ENCODE measurements at regions not wholly inside any gene's neighbourhood (a gene's known extent, or its start where the extent isn't known, plus 50 kb on each side); places are given as distances from the start of the nearest gene placed in this dataset.

DNA sequence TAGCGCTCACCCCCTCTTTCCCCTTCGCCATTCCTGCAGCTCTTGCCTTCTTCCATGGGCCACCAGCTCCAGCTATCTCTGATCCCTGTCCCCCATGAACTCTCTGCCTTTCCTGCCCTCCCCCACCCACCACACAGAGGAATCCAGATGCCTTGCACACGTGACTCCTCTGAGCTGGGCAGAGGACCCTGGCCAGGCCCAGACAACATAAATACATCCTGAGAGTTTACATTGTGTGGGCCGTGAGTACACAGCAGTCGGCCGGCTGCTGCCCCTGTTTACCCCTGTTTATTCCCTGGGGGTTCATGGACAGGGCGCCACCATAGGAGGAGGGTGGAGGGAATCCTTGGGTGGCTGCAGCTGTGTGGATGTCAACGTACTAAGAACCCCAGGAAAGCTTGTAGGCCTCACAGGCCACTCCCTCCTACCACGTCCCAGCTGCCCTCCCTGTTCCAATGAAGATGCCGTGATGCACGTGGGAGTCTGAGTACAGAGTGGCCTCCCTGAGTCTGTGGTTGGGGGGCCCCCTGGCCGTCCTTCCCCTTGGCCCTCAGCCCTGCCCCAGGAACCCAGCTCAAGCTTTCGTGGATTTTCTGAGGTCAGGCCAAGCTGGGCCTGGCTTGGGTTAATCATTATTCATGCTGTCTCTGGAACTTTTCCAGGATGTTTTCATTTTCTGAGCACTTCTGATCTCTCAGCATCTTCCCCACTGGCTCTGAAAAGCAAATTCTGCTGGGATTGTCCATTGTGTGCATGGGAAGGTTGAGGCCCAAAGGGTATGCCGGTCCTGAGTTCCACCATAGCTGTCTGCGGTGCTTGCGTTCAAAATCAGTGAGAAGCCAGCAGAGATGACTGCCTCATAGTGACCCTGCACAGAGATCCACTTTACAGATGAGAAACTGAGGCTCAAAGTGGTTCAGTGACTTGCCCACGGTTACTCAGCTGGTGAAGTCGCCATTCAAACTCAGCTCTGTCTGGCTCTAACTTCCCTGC lies 136.3 kb downstream of the MRPL14 start (continued):
- TF ChIP-seq, protein P1, sequence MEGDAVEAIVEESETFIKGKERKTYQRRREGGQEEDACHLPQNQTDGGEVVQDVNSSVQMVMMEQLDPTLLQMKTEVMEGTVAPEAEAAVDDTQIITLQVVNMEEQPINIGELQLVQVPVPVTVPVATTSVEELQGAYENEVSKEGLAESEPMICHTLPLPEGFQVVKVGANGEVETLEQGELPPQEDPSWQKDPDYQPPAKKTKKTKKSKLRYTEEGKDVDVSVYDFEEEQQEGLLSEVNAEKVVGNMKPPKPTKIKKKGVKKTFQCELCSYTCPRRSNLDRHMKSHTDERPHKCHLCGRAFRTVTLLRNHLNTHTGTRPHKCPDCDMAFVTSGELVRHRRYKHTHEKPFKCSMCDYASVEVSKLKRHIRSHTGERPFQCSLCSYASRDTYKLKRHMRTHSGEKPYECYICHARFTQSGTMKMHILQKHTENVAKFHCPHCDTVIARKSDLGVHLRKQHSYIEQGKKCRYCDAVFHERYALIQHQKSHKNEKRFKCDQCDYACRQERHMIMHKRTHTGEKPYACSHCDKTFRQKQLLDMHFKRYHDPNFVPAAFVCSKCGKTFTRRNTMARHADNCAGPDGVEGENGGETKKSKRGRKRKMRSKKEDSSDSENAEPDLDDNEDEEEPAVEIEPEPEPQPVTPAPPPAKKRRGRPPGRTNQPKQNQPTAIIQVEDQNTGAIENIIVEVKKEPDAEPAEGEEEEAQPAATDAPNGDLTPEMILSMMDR (IDR thresholded peaks at IDR 0.05) = no peak
- TF ChIP-seq FOSL2 (IDR thresholded peaks at IDR 0.05; ENCODE audit: borderline replicate concordance, low read depth) (no peak), TAF1 (IDR thresholded peaks at IDR 0.05; ENCODE audit: borderline replicate concordance, low read depth, low read length) (no peak), EZH2phosphoT487 (IDR thresholded peaks at IDR 0.05; ENCODE audit: borderline replicate concordance, low read depth) (no peak), FOXM1 (IDR thresholded peaks at IDR 0.05; ENCODE audit: low read depth) (no peak), TCF12 (IDR thresholded peaks at IDR 0.05) (no peak), IRF3 (IDR thresholded peaks at IDR 0.05; ENCODE audit: low read depth, low read length) (no peak), EP300 (IDR thresholded peaks at IDR 0.05; ENCODE audit: borderline replicate concordance in 1 of 2, low read depth in 1 of 2, low read length in 1 of 2) (peak in 1 of 2 experiments; percentile 59; a peak in 2 of 4 replicates), TEAD4 (IDR thresholded peaks at IDR 0.05; ENCODE audit: borderline replicate concordance, insufficient read depth) (no peak)

GRCh38 chr6:43990275-43990626 lies 137.0 kb downstream of the MRPL14 start:
- H3K27ac ChIP-seq (ENCODE audit: low read depth in 2 of 2, low read length in 1 of 2) = peak overlapping the region in 1 of 2 experiments; percentile 98; a peak in 2 of 4 replicates
- no peaks in the 10 kb centered on the region for H3K79me2 ChIP-seq (ENCODE audit: insufficient read depth)
- H3K9me2 ChIP-seq = no peaks in the 10 kb centered on the region
- H3K4me3 ChIP-seq (ENCODE audit: low read depth in 2 of 2, low read length in 1 of 2) = no peak overlapping the region
- no peak overlapping the region for H3K9ac ChIP-seq
- H3K27me3 ChIP-seq (ENCODE audit: insufficient read depth) = no peaks in the 10 kb centered on the region
- no peak for DNase-seq
- POLR2A ChIA-PET = interaction anchor here (0.7 to 3.1 kb wide), 26 partner anchors 8 to 221 kb away, joined by 3 to 24 read pairs (median 5); partner anchors contain the start of gene VEGFA
- no peaks in the 10 kb centered on the region for H3F3A ChIP-seq (replicated peaks; ENCODE audit: insufficient read depth)
- H2AFZ ChIP-seq (ENCODE audit: low read depth) = no peak overlapping the region
- H3K36me3 ChIP-seq (replicated peaks in 1 of 2; ENCODE audit: control insufficient read depth in 1 of 2, insufficient read depth in 2 of 2, low read length in 1 of 2) = no peaks in the 10 kb centered on the region
- CTCF ChIA-PET = interaction anchor here (0.6 to 4.9 kb wide), 16 partner anchors 10 to 221 kb away, joined by 3 to 33 read pairs (median 7); partner anchors contain the start of gene VEGFA
- H3K4me1 ChIP-seq (ENCODE audit: control insufficient read depth in 1 of 2, insufficient read depth in 2 of 2, low read depth in 1 of 2, low read length in 1 of 2) = peaks cover 17 to 67% of the 10 kb centered on the region in 2 experiments; a peak in 2 of 4 replicates
- TF ChIP-seq FOSL2 (IDR thresholded peaks at IDR 0.05; ENCODE audit: borderline replicate concordance, low read depth) = no peak
- TF ChIP-seq TCF12 (IDR thresholded peaks at IDR 0.05) = no peak
- TF ChIP-seq RAD21 (IDR thresholded peaks at IDR 0.05; ENCODE audit: low read length) = no peak
- TF ChIP-seq TEAD4 (IDR thresholded peaks at IDR 0.05; ENCODE audit: borderline replicate concordance, insufficient read depth) = no peak
- no peak overlapping the region for H3K4me2 ChIP-seq
- no peaks in the 10 kb centered on the region for H3K9me3 ChIP-seq
- H4K20me1 ChIP-seq (ENCODE audit: insufficient read depth) = no peaks in the 10 kb centered on the region
- WGBS (ENCODE audit: low lambda C conversion rate) = 63% methylated on average over 9 of the region's 9 CpGs

Data from SK-N-SH (cell line).